ENCODE measurements at regions not wholly inside any gene's neighbourhood (a gene's known extent, or its start where the extent isn't known, plus 50 kb on each side); places are given as distances from the start of the nearest gene placed in this dataset.

- intact Hi-C loops (cut with micrococcal nuclease; ENCODE audit: unreplicated experiment) (no loop called here), in situ Hi-C loops (cut with HindIII; ENCODE audit: extremely low pct_ligation_motif_present, low pct_unique_long_range_greater_than_20kb) (no loop called here)
- Histone ChIP-seq H3K27ac (ENCODE audit: extremely low read length, insufficient read depth, low read length) (no peak overlapping the region), H2AFZ (ENCODE audit: low read length) (no peak overlapping the region), H3K36me3 (replicated peaks in 1 of 2; ENCODE audit: control insufficient read depth in 1 of 2, insufficient read depth in 2 of 2, low read length in 2 of 2) (no peaks in the 10 kb centered on the region), H3K4me3 (replicated peaks in 1 of 3; ENCODE audit: insufficient read depth in 1 of 3, low read depth in 2 of 3, low read length in 3 of 3) (no peak overlapping the region), H4K20me1 (ENCODE audit: insufficient read depth, low read length) (no peaks in the 10 kb centered on the region), H3K9me3 (ENCODE audit: low read length) (no peaks in the 10 kb centered on the region), H3K4me1 (ENCODE audit: insufficient read depth, low read length) (no peaks in the 10 kb centered on the region), H3K27me3 (ENCODE audit: control insufficient read depth in 1 of 2, insufficient read depth in 2 of 2, low read length in 2 of 2) (no peaks in the 10 kb centered on the region), H3K9ac (ENCODE audit: insufficient read depth, low read depth, low read length) (no peak overlapping the region), H3K79me2 (ENCODE audit: insufficient read depth, low read length) (no peaks in the 10 kb centered on the region), H3K4me2 (ENCODE audit: low read depth, low read length) (no peak overlapping the region)
- no TSS peak for BruUV-seq (replicated peaks)
- no peak for ATAC-seq
- ChIA-PET POLR2A (no interaction called here), CTCF (ENCODE audit: low intra/inter-chr PET ratio, low total read pairs) (no interaction called here)
- DNase-seq (ENCODE audit: low spot score): no peak
- FAIRE-seq: no peak
- TF ChIP-seq NFIC (IDR thresholded peaks at IDR 0.05; ENCODE audit: low read length) (no peak), ZNF720 (CRISPR knock-in tag; IDR thresholded peaks at IDR 0.05) (no peak), MIER3 (CRISPR knock-in tag; IDR thresholded peaks at IDR 0.05; ENCODE audit: borderline replicate concordance) (no peak), EEA1 (CRISPR knock-in tag; IDR thresholded peaks at IDR 0.05; ENCODE audit: borderline replicate concordance) (no peak), BRCA1 (CRISPR knock-in tag; IDR thresholded peaks at IDR 0.05) (no peak), IKZF5 (CRISPR knock-in tag; IDR thresholded peaks at IDR 0.05) (no peak)
Measured at GRCh38 chr14:106501898-106502297, 975.5 kb downstream of the TMEM121 start.

DNA sequence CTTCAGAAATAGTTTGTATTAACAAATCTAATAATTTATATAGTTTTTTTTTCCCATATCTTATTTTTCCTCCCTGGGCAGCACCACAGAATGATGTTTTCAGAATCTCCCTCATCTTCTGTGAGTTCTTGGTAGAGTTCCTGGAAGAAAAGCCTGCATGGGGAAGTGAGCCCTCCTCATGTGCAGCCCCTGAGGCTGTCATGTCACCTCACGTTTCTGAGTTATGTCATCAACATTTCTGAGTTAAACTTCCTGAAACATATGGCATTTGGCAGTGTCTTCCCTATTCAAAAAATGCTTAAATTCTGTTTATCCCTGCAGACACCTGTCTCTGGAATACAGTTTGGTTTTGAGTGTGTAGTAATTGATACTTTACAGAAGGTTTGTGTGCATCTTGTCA is 979.0 kb downstream of the TMEM121 start:
- WGBS (ENCODE audit: low lambda C conversion rate): 0% methylated on average over 1 of the region's 1 CpG
- TF ChIP-seq PRDM10 (CRISPR knock-in tag; IDR thresholded peaks at IDR 0.05; ENCODE audit: low read depth) (no peak), ZNF792 (CRISPR knock-in tag; IDR thresholded peaks at IDR 0.05) (no peak), SMAD9 (CRISPR knock-in tag; IDR thresholded peaks at IDR 0.05) (no peak), YEATS4 (CRISPR knock-in tag; IDR thresholded peaks at IDR 0.05; ENCODE audit: borderline replicate concordance) (no peak), NFE2 (CRISPR knock-in tag; IDR thresholded peaks at IDR 0.05) (no peak)
- TF ChIP-seq, protein P1, sequence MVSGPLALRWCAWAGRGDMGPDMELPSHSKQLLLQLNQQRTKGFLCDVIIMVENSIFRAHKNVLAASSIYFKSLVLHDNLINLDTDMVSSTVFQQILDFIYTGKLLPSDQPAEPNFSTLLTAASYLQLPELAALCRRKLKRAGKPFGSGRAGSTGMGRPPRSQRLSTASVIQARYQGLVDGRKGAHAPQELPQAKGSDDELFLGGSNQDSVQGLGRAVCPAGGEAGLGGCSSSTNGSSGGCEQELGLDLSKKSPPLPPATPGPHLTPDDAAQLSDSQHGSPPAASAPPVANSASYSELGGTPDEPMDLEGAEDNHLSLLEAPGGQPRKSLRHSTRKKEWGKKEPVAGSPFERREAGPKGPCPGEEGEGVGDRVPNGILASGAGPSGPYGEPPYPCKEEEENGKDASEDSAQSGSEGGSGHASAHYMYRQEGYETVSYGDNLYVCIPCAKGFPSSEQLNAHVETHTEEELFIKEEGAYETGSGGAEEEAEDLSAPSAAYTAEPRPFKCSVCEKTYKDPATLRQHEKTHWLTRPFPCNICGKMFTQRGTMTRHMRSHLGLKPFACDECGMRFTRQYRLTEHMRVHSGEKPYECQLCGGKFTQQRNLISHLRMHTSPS (CRISPR knock-in tag; IDR thresholded peaks at IDR 0.05; ENCODE audit: low read depth): no peak
- TF ChIP-seq, protein P2, sequence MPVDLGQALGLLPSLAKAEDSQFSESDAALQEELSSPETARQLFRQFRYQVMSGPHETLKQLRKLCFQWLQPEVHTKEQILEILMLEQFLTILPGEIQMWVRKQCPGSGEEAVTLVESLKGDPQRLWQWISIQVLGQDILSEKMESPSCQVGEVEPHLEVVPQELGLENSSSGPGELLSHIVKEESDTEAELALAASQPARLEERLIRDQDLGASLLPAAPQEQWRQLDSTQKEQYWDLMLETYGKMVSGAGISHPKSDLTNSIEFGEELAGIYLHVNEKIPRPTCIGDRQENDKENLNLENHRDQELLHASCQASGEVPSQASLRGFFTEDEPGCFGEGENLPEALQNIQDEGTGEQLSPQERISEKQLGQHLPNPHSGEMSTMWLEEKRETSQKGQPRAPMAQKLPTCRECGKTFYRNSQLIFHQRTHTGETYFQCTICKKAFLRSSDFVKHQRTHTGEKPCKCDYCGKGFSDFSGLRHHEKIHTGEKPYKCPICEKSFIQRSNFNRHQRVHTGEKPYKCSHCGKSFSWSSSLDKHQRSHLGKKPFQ (CRISPR knock-in tag; IDR thresholded peaks at IDR 0.05; ENCODE audit: insufficient replicate concordance): no peak

More for the DNA sequence above, 979.0 kb downstream of the TMEM121 start:
- no peak overlapping the region for H2AFZ ChIP-seq (ENCODE audit: low read length)
- no peak overlapping the region for H3K4me3 ChIP-seq (replicated peaks in 1 of 3; ENCODE audit: insufficient read depth in 1 of 3, low read depth in 2 of 3, low read length in 3 of 3)
- BruUV-seq (replicated peaks): no TSS peak
- no peak for DNase-seq (ENCODE audit: low spot score)
- intact Hi-C loops (cut with micrococcal nuclease; ENCODE audit: unreplicated experiment): no loop called here
- H3K4me2 ChIP-seq (ENCODE audit: low read depth, low read length): no peak overlapping the region
- ATAC-seq: no peak
- no peaks in the 10 kb centered on the region for H3K4me1 ChIP-seq (ENCODE audit: insufficient read depth, low read length)
- H3K79me2 ChIP-seq (ENCODE audit: insufficient read depth, low read length): no peaks in the 10 kb centered on the region
- CTCF ChIA-PET (ENCODE audit: low intra/inter-chr PET ratio, low total read pairs): no interaction called here
- POLR2A ChIA-PET: no interaction called here
- no peak for FAIRE-seq
- no peaks in the 10 kb centered on the region for H3K36me3 ChIP-seq (replicated peaks in 1 of 2; ENCODE audit: control insufficient read depth in 1 of 2, insufficient read depth in 2 of 2, low read length in 2 of 2)
- H3K27ac ChIP-seq (ENCODE audit: extremely low read length, insufficient read depth, low read length): no peak overlapping the region
- H4K20me1 ChIP-seq (ENCODE audit: insufficient read depth, low read length): no peaks in the 10 kb centered on the region
- no peaks in the 10 kb centered on the region for H3K27me3 ChIP-seq (ENCODE audit: control insufficient read depth in 1 of 2, insufficient read depth in 2 of 2, low read length in 2 of 2)
- in situ Hi-C loops (cut with HindIII; ENCODE audit: extremely low pct_ligation_motif_present, low pct_unique_long_range_greater_than_20kb): no loop called here
- H3K9me3 ChIP-seq (ENCODE audit: low read length): no peaks in the 10 kb centered on the region
- H3K9ac ChIP-seq (ENCODE audit: insufficient read depth, low read depth, low read length): no peak overlapping the region

Data from HepG2 (cell line).